ENCODE measurements at regions not wholly inside any gene's neighbourhood (a gene's known extent, or its start where the extent isn't known, plus 50 kb on each side); places are given as distances from the start of the nearest gene placed in this dataset.

DNA sequence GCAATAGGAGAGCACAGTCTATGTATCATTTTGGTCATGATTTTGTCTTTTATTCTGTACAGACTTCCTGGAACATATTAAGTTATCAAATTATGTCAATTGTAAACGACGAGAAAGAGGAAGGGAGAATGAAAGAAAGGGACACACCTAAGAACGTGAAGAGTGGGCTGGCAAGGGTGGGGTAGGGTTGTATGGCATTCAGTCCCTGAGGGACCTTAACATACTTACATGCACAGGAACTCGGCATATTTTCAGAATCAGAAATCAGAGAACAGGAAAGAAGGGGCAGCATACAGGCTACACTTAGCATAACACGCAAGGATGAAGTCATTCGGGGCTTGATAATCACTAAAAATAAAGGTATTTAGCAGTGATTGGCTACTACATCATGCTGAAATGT, 1375.0 kb upstream of the ADGRL3 start:
- H3K4me3 ChIP-seq (ENCODE audit: low read length) = no peak overlapping the region
- TF ChIP-seq, protein P1, sequence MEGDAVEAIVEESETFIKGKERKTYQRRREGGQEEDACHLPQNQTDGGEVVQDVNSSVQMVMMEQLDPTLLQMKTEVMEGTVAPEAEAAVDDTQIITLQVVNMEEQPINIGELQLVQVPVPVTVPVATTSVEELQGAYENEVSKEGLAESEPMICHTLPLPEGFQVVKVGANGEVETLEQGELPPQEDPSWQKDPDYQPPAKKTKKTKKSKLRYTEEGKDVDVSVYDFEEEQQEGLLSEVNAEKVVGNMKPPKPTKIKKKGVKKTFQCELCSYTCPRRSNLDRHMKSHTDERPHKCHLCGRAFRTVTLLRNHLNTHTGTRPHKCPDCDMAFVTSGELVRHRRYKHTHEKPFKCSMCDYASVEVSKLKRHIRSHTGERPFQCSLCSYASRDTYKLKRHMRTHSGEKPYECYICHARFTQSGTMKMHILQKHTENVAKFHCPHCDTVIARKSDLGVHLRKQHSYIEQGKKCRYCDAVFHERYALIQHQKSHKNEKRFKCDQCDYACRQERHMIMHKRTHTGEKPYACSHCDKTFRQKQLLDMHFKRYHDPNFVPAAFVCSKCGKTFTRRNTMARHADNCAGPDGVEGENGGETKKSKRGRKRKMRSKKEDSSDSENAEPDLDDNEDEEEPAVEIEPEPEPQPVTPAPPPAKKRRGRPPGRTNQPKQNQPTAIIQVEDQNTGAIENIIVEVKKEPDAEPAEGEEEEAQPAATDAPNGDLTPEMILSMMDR (IDR thresholded peaks at IDR 0.05; ENCODE audit: insufficient read depth, low read depth, low read length, missing control alignments) = no peak
- no peak for DNase-seq (ENCODE audit: low read depth)

DNA sequence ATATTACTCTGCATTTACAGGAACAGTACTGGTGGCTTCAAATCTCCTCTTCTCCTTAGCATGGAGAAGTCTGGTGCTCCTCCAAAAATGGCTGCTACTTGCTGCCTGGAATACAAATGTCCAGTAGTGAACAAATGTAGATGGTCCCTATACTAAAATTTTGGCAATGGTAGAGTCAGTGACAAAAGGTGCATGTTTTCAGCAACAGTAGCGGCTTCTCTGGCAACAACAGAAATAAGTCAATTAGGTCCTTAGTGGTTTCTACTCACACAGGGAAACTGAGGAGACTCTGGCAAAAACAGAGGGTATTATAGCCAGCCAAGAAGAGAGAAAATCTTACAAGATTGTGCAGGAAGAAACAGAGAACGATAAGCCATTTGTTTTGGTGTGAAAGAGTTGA, 1368.4 kb upstream of the ADGRL3 start:
- no peak overlapping the region for H3K4me3 ChIP-seq (ENCODE audit: low read length)
- TF ChIP-seq, protein P1 (IDR thresholded peaks at IDR 0.05; ENCODE audit: insufficient read depth, low read depth, low read length, missing control alignments) = no peak
- DNase-seq (ENCODE audit: low read depth) = no peak

GRCh38 chr4:59834943-59835342, 1365.2 kb upstream of the ADGRL3 start:
- no peak overlapping the region for H3K4me3 ChIP-seq (ENCODE audit: low read length)
- DNase-seq (ENCODE audit: low read depth) = no peak

GRCh38 chr4:59837751-59838150, 1362.4 kb upstream of the ADGRL3 start:
- H3K4me3 ChIP-seq (ENCODE audit: low read length) = no peak overlapping the region
- no peak for DNase-seq (ENCODE audit: low read depth)
- TF ChIP-seq, protein P1 (IDR thresholded peaks at IDR 0.05; ENCODE audit: insufficient read depth, low read depth, low read length, missing control alignments) = no peak

More at GRCh38 chr4:59834943-59835342, 1365.2 kb upstream of the ADGRL3 start:
- TF ChIP-seq, protein P1 (IDR thresholded peaks at IDR 0.05; ENCODE audit: insufficient read depth, low read depth, low read length, missing control alignments) = no peak

GRCh38 chr4:59838236-59838635, 1361.9 kb upstream of the ADGRL3 start:
- no peak for DNase-seq (ENCODE audit: low read depth)
- TF ChIP-seq, protein P1 (IDR thresholded peaks at IDR 0.05; ENCODE audit: insufficient read depth, low read depth, low read length, missing control alignments) = no peak
- no peak overlapping the region for H3K4me3 ChIP-seq (ENCODE audit: low read length)

- DNase-seq (ENCODE audit: low read depth) = no peak
- no peak overlapping the region for H3K4me3 ChIP-seq (ENCODE audit: low read length)
- TF ChIP-seq, protein P1 (IDR thresholded peaks at IDR 0.05; ENCODE audit: insufficient read depth, low read depth, low read length, missing control alignments) = no peak
Measured at GRCh38 chr4:59841698-59842097, 1358.4 kb upstream of the ADGRL3 start.

- TF ChIP-seq, protein P1 (IDR thresholded peaks at IDR 0.05; ENCODE audit: insufficient read depth, low read depth, low read length, missing control alignments) = no peak
- no peak overlapping the region for H3K4me3 ChIP-seq (ENCODE audit: low read length)
- no peak for DNase-seq (ENCODE audit: low read depth)
Measured at GRCh38 chr4:59848457-59848856, 1351.7 kb upstream of the ADGRL3 start.
